Myocyte (in vitro differentiated cells): ENCODE measurements at regions not wholly inside any gene's neighbourhood (a gene's known extent, or its start where the extent isn't known, plus 50 kb on each side); places are given as distances from the start of the nearest gene placed in this dataset.
"Not testable (repeated sequence)": the region's sequence is repeated elsewhere in the genome, so short reads cannot be mapped to it uniquely, and the experiment has no call there.

Experiments used
- DNase-seq: peaks from one replicate; pipeline ENCODE4 v3.0.0-alpha.2; 2012; ENCODE audit warnings: low read depth

GRCh38 chr5:106843812-106844416 lies 826.8 kb downstream of the EFNA5 start:
- DNase-seq = no peak

- DNase-seq = no peak
Observed at GRCh38 chr5:106833517-106833916, 837.2 kb downstream of the EFNA5 start.

- DNase-seq = peak; percentile 23
Observed at GRCh38 chr5:106827061-106827460, 843.7 kb downstream of the EFNA5 start.

- peak; percentile 52 for DNase-seq
Observed at GRCh38 chr5:106825374-106825773, 845.4 kb downstream of the EFNA5 start.

- no peak for DNase-seq
Observed at GRCh38 chr5:106822851-106823250, 847.9 kb downstream of the EFNA5 start.

GRCh38 chr5:106818552-106818951 lies 852.2 kb downstream of the EFNA5 start:
- no peak for DNase-seq

GRCh38 chr5:106814961-106815360 lies 855.8 kb downstream of the EFNA5 start:
- no peak for DNase-seq

GRCh38 chr5:106801554-106801953 lies 869.2 kb downstream of the EFNA5 start:
- DNase-seq = no peak

- no peak for DNase-seq
Observed at GRCh38 chr5:106797996-106798395, 872.7 kb downstream of the EFNA5 start.

- DNase-seq = no peak
Observed at GRCh38 chr5:106796081-106796480, 874.7 kb downstream of the EFNA5 start.

GRCh38 chr5:106784846-106785245 lies 885.9 kb downstream of the EFNA5 start:
- DNase-seq = no peak

GRCh38 chr5:106780355-106780754 lies 890.4 kb downstream of the EFNA5 start:
- DNase-seq = no peak

- DNase-seq = not testable (repeated sequence)
Observed at GRCh38 chr5:106776515-106776914, 894.2 kb downstream of the EFNA5 start.

GRCh38 chr5:106768392-106768791 lies 902.3 kb downstream of the EFNA5 start:
- DNase-seq = no peak

GRCh38 chr5:106766916-106767315 lies 903.8 kb downstream of the EFNA5 start:
- no peak for DNase-seq

- DNase-seq = peak; percentile 18
Observed at GRCh38 chr5:106759581-106759980, 911.2 kb downstream of the EFNA5 start.

- DNase-seq = no peak
Observed at GRCh38 chr5:106759152-106759551, 911.6 kb downstream of the EFNA5 start.

- DNase-seq = no peak
Observed at GRCh38 chr5:106757672-106758071, 913.1 kb downstream of the EFNA5 start.

- DNase-seq = peak; percentile 32
Observed at GRCh38 chr5:106755789-106756188, 914.9 kb downstream of the EFNA5 start.

GRCh38 chr5:106755066-106755465 lies 915.7 kb downstream of the EFNA5 start:
- DNase-seq = no peak

GRCh38 chr5:106749826-106750225 lies 920.9 kb downstream of the EFNA5 start:
- no peak for DNase-seq

- no peak for DNase-seq
Observed at GRCh38 chr5:106739127-106739526, 931.6 kb downstream of the EFNA5 start.

GRCh38 chr5:106737111-106737510 lies 933.6 kb downstream of the EFNA5 start:
- no peak for DNase-seq

GRCh38 chr5:106732624-106733023 lies 938.1 kb downstream of the EFNA5 start:
- no peak for DNase-seq
